ENCODE measurements at regions not wholly inside any gene's neighbourhood (a gene's known extent, or its start where the extent isn't known, plus 50 kb on each side); places are given as distances from the start of the nearest gene placed in this dataset.
A peak's percentile ranks its signal among the peaks of the same experiment; 100 is the strongest.

- DNase-seq (ENCODE audit: low spot score): peak; percentile 44
These were observed 405.4 kb downstream of the ZSWIM6 start for GRCh38 chr5:61737301-61737963.

DNA sequence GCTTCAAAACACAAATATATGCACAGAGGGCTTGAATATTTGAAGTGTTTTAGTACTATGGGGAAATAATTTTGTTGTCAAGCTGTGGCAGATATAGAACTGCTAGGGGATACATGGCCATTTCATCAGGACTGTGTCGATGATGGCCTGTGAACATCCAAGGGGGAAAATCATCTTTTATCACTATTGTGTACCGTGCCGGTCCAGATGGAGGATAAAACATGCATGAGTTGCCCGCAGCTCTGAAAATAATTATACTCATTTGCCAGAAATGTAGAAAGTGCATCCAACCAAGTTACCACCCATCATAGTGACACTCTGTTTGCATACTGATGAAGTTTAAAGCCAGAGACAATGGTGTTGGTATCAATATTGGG, 405.9 kb downstream of the ZSWIM6 start:
- DNase-seq (ENCODE audit: low spot score): peak; percentile 78

GRCh38 chr5:61738446-61738845, 406.4 kb downstream of the ZSWIM6 start:
- no peak for DNase-seq (ENCODE audit: low spot score)

DNA sequence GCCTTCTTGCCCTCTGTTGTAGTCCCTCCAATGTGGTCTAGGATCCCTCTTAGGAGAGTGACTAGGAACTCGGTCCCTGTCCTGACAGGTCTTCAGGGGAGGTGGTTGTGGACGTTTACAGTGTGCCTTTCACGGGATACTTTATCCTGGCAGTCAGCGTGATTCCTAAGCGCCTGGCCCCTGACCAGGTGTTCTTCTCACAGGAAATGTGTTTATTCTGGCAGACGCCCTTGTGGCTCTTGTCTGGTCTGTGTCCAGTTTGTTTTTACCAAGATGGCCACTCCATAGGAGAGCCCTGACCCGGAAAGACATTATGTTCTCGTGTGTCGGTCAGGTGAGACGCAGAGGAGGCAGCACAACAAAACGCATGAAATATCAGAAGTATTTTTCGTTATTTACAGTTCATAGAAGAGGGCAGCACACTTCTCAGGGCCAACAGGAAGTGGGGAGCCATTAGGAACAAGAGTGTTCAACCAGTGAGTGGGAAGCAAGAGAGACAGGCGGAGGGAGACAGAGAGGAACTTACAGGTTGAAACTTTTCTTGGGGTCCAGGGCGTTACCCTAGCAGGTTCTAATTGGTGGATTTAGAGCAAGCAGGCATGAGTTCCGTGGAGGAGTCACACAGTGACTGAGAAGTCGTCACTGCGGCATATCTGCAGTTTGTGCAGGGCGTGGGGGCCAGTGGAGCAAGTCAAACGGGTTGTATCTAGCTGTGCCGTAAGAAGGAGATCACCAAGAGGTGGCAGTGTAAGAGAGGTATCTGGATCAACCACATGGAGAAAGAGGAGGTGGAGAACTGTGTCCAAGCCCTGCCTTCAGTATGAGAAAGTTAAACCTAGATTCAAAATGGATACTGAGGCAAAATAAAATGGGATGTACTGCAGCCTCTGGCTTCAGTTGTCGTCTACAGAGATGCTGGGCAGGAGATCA, 412.9 kb downstream of the ZSWIM6 start:
- peak; percentile 89 for DNase-seq (ENCODE audit: low spot score)

DNA sequence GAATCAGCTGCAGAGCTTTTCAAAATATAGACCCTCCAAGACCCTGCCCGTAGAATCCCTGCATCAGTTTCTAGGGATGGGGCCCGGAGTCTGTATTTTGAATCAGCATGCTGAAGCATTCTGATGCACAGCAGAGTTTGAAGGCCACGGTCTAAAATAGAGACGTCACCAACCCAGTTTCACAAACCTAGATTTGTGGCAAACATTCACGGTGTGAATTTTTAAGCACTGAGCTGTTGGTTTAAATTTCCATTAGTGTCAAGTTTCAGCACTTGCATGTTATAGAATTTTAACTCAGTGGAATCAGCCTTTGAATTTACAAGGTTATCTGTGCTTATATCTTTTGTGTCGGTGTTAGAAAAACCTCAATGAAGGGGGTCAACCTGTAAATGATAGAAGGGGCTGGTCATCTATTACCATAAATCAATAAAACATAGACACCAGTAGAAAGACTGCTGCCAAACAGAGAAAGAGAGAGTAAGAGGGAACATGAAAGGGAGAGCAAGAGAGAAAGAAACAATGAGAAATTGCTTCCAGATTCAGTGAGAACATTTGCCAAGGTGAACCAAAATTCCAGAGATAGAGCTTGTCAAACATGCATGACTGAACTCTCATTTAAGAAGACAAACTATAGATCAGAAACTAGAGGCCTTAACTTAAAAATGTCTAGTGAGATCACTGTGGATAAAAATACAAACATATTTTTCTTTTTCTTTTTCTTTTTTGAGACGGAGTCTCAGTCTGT, 414.9 kb downstream of the ZSWIM6 start:
- no peak for DNase-seq (ENCODE audit: low spot score)

GRCh38 chr5:61748121-61748520, 416.1 kb downstream of the ZSWIM6 start:
- DNase-seq (ENCODE audit: low spot score): no peak

DNA sequence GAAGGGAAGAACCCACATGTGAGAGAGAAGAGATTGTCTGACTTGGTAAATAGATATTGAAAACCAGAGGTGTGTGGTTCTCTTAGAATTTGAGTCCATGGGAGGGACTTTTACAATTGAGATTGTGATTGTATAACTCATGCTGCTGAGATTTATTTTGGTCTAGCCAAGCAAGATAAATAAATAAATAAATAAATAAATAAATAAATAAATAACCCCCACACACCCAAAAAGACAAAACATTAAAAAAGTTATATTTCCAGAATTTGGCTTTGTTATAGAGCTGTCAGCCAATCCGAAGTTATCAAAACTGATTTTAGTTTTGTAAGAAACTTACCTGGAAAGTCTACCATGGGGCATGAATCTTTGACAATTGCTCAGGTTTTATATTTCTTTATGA, 416.6 kb downstream of the ZSWIM6 start:
- DNase-seq (ENCODE audit: low spot score): no peak

DNA sequence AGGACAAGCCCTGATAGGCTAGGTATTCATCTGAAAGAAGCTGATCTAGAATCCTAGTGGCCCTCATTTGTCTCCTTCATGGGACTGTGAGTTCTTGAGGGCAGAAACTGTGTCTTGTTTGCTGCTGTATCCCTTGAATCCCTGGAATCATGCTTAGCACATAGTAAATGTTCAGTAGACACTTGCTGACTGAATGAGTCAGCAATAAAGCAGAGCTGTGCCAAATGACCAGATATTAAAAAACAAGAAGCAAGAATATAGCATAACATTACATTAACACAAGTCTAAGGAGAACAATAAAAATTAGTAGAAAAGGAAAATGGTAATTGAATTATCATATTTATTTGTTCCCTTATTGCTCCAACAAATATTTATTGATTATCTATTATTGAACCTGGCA, 420.5 kb downstream of the ZSWIM6 start:
- DNase-seq (ENCODE audit: low spot score): no peak

DNA sequence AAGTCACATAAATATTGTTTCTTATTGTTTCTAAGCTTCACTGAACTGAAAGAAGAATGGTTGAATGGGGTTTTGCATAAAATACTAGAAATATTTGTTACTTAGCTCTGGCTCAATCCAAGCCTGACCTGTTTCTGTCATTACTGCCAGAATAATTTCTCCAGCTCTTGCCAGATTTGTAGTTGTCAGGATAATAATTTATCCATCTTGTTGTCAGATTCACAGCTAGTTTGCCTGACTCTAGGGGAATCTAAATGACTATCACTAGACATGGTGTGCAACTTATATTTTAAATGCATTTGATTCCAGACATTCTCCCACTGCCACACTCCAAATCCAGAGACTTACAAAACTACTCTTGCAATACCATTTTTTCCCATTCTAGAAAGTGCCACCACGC, 422.7 kb downstream of the ZSWIM6 start:
- peak; percentile 31 for DNase-seq (ENCODE audit: low spot score)

GRCh38 chr5:61755726-61756222, 423.7 kb downstream of the ZSWIM6 start:
- DNase-seq (ENCODE audit: low spot score): peak; percentile 57

DNA sequence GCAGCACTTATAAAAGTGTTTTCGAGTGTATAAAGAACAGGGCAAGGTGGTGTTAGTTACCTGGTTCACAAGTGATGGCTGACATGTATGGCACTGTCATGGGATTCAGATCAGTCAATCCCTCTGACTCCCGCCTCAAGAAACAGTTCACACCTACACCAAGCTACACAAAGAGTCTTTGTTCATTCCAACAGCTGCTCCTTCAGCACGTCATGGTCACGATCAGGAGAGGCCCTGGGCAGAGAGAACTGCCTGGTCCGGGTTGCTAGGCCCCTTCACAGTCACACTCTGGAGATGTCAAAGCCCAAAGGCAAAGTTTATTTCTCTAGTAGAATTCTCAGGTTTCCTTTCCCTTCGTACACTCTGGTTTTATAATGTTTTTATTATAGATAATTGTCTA, 426.7 kb downstream of the ZSWIM6 start:
- DNase-seq (ENCODE audit: low spot score): no peak

DNA sequence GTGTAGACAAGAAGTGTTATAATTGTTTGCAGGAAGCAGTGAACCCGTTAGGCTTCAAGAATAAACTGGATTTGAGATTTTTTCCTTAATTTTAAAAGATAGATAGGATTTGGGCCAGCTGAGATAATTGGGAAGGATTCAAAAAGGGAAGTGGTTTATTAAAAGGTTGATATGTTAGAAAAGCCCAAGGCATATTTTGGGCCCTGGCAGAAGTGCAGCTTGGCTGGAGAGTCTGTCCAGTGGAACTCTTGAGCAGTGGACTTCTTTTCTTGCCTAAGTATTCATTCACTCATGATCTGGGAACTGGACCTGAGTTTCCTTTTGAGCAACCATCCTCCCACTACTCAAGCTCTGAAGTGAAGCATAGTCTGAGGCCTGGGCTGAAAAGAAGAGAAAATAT, 433.4 kb downstream of the ZSWIM6 start:
- DNase-seq (ENCODE audit: low spot score): peak; percentile 54

DNA sequence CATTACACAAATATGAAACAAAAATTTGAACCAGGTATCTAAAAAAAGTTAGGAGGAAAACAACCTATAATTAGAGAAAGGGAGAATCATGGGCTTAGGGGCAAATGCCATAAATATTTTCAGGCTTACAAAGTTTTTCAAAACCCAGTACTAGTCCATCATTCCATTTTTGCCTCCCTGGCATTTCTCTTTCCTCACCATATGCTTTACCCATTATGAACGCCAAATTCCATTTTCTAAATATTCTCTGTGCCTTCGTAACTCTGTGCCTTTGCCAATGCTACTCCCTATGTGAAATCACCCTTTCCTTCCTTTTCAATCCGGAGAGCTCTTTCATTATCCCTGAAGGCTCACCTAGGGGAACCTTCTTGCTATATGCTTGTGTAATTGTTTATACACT, 434.1 kb downstream of the ZSWIM6 start:
- DNase-seq (ENCODE audit: low spot score): peak; percentile 93

- peak; percentile 96 for DNase-seq (ENCODE audit: low spot score)
These were observed 435.4 kb downstream of the ZSWIM6 start for GRCh38 chr5:61767231-61768080.

DNA sequence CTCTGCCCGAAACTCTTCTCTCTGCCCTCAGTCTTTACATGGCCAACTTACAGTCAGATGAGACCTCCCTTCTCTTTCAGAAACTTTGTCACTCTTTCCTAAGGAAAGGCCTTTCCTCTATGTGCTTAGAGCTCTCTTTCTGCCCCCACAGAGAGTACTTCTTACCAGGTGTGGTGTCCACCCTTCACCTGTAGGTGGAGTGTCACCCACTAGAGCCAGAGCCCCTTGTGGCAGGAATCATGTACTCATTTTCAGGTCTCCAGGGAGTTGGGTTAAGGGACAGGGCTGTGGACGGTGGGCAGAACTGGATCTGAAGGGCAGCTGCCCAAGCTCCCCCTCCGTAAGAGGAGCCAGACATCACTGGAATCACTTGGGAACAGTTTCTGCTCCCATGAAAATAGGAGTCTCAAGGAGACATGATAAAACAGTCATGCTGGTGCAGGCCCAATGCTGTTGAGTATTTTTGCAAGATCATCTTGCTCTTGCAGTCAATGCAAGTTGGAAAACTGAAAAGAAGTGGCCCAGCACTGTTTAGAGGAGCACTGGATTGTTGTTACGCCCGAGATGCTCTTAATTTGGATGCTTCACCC, 436.7 kb downstream of the ZSWIM6 start:
- peak; percentile 35 for DNase-seq (ENCODE audit: low spot score)

GRCh38 chr5:61771062-61771461, 439.0 kb downstream of the ZSWIM6 start:
- no peak for DNase-seq (ENCODE audit: low spot score)

DNA sequence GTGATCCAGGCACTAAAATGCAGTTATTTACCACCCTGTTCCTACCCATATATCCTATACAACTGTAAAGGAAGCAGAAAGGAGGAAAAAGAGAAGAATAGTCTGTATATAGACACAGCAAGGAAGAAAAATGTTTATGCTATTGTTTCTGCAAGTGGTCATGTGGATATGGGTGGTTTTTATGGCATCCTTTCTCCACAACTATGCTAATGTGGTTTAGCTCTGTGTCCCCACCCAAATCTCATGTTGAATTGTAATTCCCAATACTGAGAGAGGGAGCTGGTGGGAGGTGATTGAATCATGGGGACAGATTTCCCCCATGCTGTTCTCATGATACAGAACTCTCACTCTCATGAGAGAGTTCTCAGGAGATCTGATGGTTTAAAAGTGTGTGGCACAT, 439.8 kb downstream of the ZSWIM6 start:
- no peak for DNase-seq (ENCODE audit: low spot score)

- no peak for DNase-seq (ENCODE audit: low spot score)
These were observed 443.8 kb downstream of the ZSWIM6 start for GRCh38 chr5:61775901-61776300.

- DNase-seq (ENCODE audit: low spot score): no peak
These were observed 445.2 kb downstream of the ZSWIM6 start for GRCh38 chr5:61777292-61777691.

- no peak for DNase-seq (ENCODE audit: low spot score)
These were observed 447.7 kb downstream of the ZSWIM6 start for GRCh38 chr5:61779743-61780142.

- no peak for DNase-seq (ENCODE audit: low spot score)
These were observed 451.4 kb downstream of the ZSWIM6 start for GRCh38 chr5:61783481-61783880.
